GM21390 (cell line): ENCODE measurements at regions not wholly inside any gene's neighbourhood (a gene's known extent, or its start where the extent isn't known, plus 50 kb on each side); places are given as distances from the start of the nearest gene placed in this dataset.

ENCODE experiments used
- ATAC-seq: cut with Tn5 transposase; IDR thresholded peaks from one replicate; pipeline ENCODE4 v1.9.1; 2021; ENCODE audit not compliant: unreplicated experiment

GRCh38 chr10:78973901-78974616 is 94.7 kb upstream of the ZMIZ1 start:
- ATAC-seq: peak; percentile 44

- ATAC-seq: no peak
Measured at GRCh38 chr10:78974617-78975317, 94.0 kb upstream of the ZMIZ1 start.

- no peak for ATAC-seq
Measured at GRCh38 chr10:78975926-78976325, 92.8 kb upstream of the ZMIZ1 start.

- ATAC-seq: no peak
Measured at GRCh38 chr10:78976825-78977755, 91.7 kb upstream of the ZMIZ1 start.

GRCh38 chr10:78979938-78980337 is 88.8 kb upstream of the ZMIZ1 start:
- no peak for ATAC-seq

GRCh38 chr10:78980354-78980753 is 88.4 kb upstream of the ZMIZ1 start:
- ATAC-seq: no peak

GRCh38 chr10:78980815-78981214 is 88.0 kb upstream of the ZMIZ1 start:
- ATAC-seq: no peak

GRCh38 chr10:78981257-78981969 is 87.4 kb upstream of the ZMIZ1 start:
- ATAC-seq: no peak

GRCh38 chr10:78981970-78982281 is 86.8 kb upstream of the ZMIZ1 start:
- ATAC-seq: no peak

- ATAC-seq: no peak
Measured at GRCh38 chr10:78982726-78983125, 86.0 kb upstream of the ZMIZ1 start.

- ATAC-seq: no peak
Measured at GRCh38 chr10:78983608-78984007, 85.2 kb upstream of the ZMIZ1 start.

GRCh38 chr10:78985973-78986818 is 82.6 kb upstream of the ZMIZ1 start:
- no peak for ATAC-seq

GRCh38 chr10:78991187-78991586 is 77.6 kb upstream of the ZMIZ1 start:
- peak; percentile 80 for ATAC-seq

GRCh38 chr10:78992333-78992732 is 76.4 kb upstream of the ZMIZ1 start:
- no peak for ATAC-seq

GRCh38 chr10:78993261-78993945 is 75.4 kb upstream of the ZMIZ1 start:
- no peak for ATAC-seq

- no peak for ATAC-seq
Measured at GRCh38 chr10:78995987-78996791, 72.6 kb upstream of the ZMIZ1 start.

GRCh38 chr10:78996792-78997129 is 72.0 kb upstream of the ZMIZ1 start:
- ATAC-seq: no peak

GRCh38 chr10:78997635-78998618 is 70.8 kb upstream of the ZMIZ1 start:
- peak; percentile 48 for ATAC-seq
